H1 (cell line): ENCODE measurements at regions not wholly inside any gene's neighbourhood (a gene's known extent, or its start where the extent isn't known, plus 50 kb on each side); places are given as distances from the start of the nearest gene placed in this dataset.

Source experiments
- CTCF ChIP-seq, 3 experiments: IDR thresholded peaks; 1 replicate in 2 of 3; 2 replicates in 1 of 3; pipeline versions ENCODE4 v1.5.1 to v1.6.1; 2011; ENCODE audit warnings: low read length in 3 of 3, mild to moderate bottlenecking in 3 of 3, inconsistent platforms in 2 of 3, low read depth in 1 of 3, moderate library complexity in 1 of 3; ENCODE audit not compliant: insufficient read depth in 1 of 3; ENCODE audit errors: control extremely low read depth in 1 of 3

DNA sequence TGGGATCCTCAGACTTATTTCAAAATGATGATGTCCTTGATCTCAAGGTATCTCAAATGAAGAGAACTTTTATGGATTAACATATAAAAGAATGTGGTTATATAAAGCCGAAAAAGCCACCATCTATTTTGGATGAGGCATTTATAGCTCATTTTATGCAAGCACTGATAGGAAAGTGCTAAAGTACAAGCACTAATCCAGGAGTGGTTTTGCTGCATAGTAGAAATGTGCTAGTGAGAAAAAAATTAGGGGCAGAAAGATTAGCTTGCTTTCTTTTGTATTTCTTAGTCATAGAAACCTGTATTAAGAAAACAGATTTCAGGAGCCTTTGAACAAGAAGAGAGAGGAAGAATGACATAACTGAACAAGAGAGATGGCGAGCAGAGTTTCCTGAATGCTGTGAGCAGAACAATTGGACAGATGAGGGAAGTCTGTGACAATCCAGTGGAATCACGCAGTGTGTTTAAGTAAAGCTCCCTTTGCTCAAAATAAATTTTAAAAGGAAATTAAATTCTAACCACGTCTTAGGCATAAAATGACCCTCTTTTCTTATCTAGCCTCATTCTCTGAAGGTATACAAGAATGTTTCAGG, 238.2 kb upstream of the NOVA1 start (continued):
- no peak for TF ChIP-seq CTCF (IDR thresholded peaks at IDR 0.05; ENCODE audit: control extremely low read depth in 1 of 3, insufficient read depth in 1 of 3, low read depth in 1 of 3, low read length in 3 of 3)
